Duodenal mucosa (tissue), 2 donors: ENCODE measurements at regions not wholly inside any gene's neighbourhood (a gene's known extent, or its start where the extent isn't known, plus 50 kb on each side); places are given as distances from the start of the nearest gene placed in this dataset.

Experiments used
- H3K27ac ChIP-seq: one replicate; pipeline ENCODE4 v1.7.0; 2013; ENCODE audit warnings: low read depth, low read length
- H3K27me3 ChIP-seq, 2 donors: one replicate each; pipeline ENCODE4 v1.7.0; 2013; ENCODE audit warnings: low read length in 2 of 2, control low read depth in 1 of 2; ENCODE audit not compliant: insufficient read depth in 2 of 2, control insufficient read depth in 1 of 2
- H3K36me3 ChIP-seq, 2 donors: one replicate each; pipeline ENCODE4 v1.7.0; 2013; ENCODE audit warnings: low read length in 2 of 2, control low read depth in 1 of 2; ENCODE audit not compliant: insufficient read depth in 2 of 2, control insufficient read depth in 1 of 2
- H3K4me1 ChIP-seq, 2 donors: one replicate each; pipeline ENCODE4 v1.7.0; 2013; ENCODE audit warnings: low read length in 2 of 2, control low read depth in 1 of 2; ENCODE audit not compliant: insufficient read depth in 2 of 2, control insufficient read depth in 1 of 2
- H3K4me3 ChIP-seq, 2 donors: one replicate each; pipeline ENCODE4 v1.7.0; 2013; ENCODE audit warnings: low read length in 2 of 2, low read depth in 1 of 2
- H3K9ac ChIP-seq, 2 donors: one replicate each; pipeline ENCODE4 v1.7.0; 2013; ENCODE audit warnings: low read length in 2 of 2, low read depth in 1 of 2
- H3K9me3 ChIP-seq, 2 donors: one replicate each; pipeline ENCODE4 v1.7.0; 2013; ENCODE audit warnings: low read length in 2 of 2, control low read depth in 1 of 2; ENCODE audit not compliant: control insufficient read depth in 1 of 2

DNA sequence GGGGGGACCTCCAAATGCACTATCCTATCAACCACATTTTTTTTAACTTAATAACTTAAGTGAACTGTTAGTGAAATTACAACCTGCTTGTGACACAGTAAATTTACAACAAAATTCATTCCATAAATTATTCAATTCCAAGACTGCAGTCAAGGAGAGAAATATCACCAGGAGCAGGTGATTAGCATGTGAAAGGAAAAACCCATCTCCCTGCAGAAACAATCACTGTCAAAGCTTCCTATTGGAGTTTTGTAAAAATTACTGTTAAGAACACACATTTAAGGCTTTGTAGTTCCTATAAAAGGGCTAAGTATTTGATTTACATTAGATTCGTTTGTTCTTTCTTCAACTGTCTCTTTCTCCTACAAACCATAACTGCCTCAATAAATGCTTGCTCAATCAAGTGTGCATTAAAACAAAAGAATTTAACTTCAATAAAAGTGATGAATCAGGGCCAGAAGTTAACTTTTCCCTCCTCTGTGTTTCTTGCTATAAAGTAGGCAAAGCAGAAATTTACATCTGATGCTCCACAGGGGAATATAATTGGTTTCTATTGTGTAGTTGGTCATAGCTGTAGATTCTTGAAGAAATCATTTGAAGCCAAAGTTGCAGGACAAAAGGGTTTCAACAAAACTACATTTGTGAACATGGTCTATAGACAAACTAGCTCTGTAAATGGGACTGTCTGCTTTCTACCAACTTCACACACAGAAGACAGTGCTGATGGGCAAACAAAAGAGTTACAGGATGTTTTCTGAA lies 195.1 kb upstream of the PSMD7 start:
- no peaks in the 10 kb centered on the region for H3K36me3 ChIP-seq

GRCh38 chr16:74100395-74101326 lies 196.0 kb upstream of the PSMD7 start:
- H3K27me3 ChIP-seq, result no peaks in the 10 kb centered on the region

More for the DNA sequence above, 195.1 kb upstream of the PSMD7 start:
- Histone ChIP-seq H3K9ac (no peak overlapping the region), H3K27me3 (no peaks in the 10 kb centered on the region), H3K27ac (no peak overlapping the region), H3K4me1 (no peaks in the 10 kb centered on the region), H3K9me3 (no peaks in the 10 kb centered on the region), H3K4me3 (no peak overlapping the region)

GRCh38 chr16:74099530-74099929 lies 197.1 kb upstream of the PSMD7 start:
- Histone ChIP-seq H3K4me1 (no peaks in the 10 kb centered on the region), H3K4me3 (no peak overlapping the region), H3K27ac (no peak overlapping the region), H3K27me3 (no peaks in the 10 kb centered on the region), H3K9ac (no peak overlapping the region), H3K36me3 (no peaks in the 10 kb centered on the region), H3K9me3 (no peaks in the 10 kb centered on the region)

More at GRCh38 chr16:74100395-74101326, 196.0 kb upstream of the PSMD7 start:
- H3K4me1 ChIP-seq, result no peaks in the 10 kb centered on the region
- H3K27ac ChIP-seq, result no peak overlapping the region
- H3K9ac ChIP-seq, result no peak overlapping the region
- no peak overlapping the region for H3K4me3 ChIP-seq
- no peaks in the 10 kb centered on the region for H3K9me3 ChIP-seq
- H3K36me3 ChIP-seq, result no peaks in the 10 kb centered on the region

GRCh38 chr16:74094962-74095361 lies 201.7 kb upstream of the PSMD7 start:
- Histone ChIP-seq H3K9ac (no peak overlapping the region), H3K4me3 (no peak overlapping the region), H3K27me3 (no peaks in the 10 kb centered on the region), H3K27ac (no peak overlapping the region), H3K36me3 (no peaks in the 10 kb centered on the region), H3K9me3 (no peaks in the 10 kb centered on the region), H3K4me1 (no peaks in the 10 kb centered on the region)

GRCh38 chr16:74094514-74094913 lies 202.1 kb upstream of the PSMD7 start:
- no peaks in the 10 kb centered on the region for H3K9me3 ChIP-seq
- H3K4me1 ChIP-seq, result no peaks in the 10 kb centered on the region
- no peak overlapping the region for H3K27ac ChIP-seq
- no peak overlapping the region for H3K9ac ChIP-seq
- no peak overlapping the region for H3K4me3 ChIP-seq
- no peaks in the 10 kb centered on the region for H3K36me3 ChIP-seq
- H3K27me3 ChIP-seq, result no peaks in the 10 kb centered on the region

DNA sequence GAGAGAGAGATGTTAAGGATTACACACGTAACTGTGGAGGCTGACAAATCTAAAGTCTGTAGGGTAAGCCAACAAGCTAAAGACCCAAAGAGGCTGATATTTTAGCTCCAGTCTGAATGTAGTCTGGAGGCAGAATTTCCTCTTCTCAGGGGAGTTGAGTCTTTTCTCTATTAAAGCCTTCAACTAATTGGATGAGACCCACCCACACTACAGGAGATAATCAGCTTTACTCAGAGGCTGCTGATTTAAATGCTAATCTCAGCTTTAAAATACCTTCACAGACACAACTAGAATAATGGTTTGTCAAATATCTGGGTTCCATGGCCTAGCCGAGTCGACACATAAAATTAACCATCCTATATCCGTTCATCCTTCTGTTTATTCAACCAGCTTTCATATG lies 204.3 kb upstream of the PSMD7 start:
- no peaks in the 10 kb centered on the region for H3K9me3 ChIP-seq
- H3K27ac ChIP-seq, result no peak overlapping the region
- no peak overlapping the region for H3K4me3 ChIP-seq

GRCh38 chr16:74090871-74091270 lies 205.7 kb upstream of the PSMD7 start:
- no peaks in the 10 kb centered on the region for H3K36me3 ChIP-seq
- H3K9ac ChIP-seq, result no peak overlapping the region
- no peaks in the 10 kb centered on the region for H3K4me1 ChIP-seq
- H3K4me3 ChIP-seq, result no peak overlapping the region
- no peaks in the 10 kb centered on the region for H3K27me3 ChIP-seq
- H3K27ac ChIP-seq, result no peak overlapping the region
- H3K9me3 ChIP-seq, result no peaks in the 10 kb centered on the region

More for the DNA sequence above, 204.3 kb upstream of the PSMD7 start:
- Histone ChIP-seq H3K27me3 (no peaks in the 10 kb centered on the region), H3K36me3 (no peaks in the 10 kb centered on the region), H3K4me1 (no peaks in the 10 kb centered on the region), H3K9ac (no peak overlapping the region)

DNA sequence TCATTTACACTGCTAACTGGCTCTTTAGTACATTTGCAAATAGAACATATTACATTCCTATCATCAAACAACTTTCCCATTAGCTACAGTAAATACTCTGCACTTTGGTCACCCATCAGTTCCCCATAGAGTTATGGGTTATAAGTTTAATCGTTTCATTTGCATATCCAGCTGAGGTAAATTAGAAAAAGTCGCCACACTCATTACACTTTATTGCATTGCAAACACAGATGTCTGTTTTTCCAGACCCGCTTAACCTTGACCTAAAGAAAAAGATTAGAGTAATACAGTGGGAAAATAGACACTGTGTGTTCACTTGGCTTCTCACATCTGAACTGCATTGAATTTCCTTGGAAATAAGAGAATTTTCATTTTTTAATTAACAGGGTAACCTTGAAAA lies 213.1 kb upstream of the PSMD7 start:
- Histone ChIP-seq H3K27ac (no peak overlapping the region), H3K27me3 (no peaks in the 10 kb centered on the region), H3K9me3 (no peaks in the 10 kb centered on the region)

GRCh38 chr16:74080311-74080710 lies 216.3 kb upstream of the PSMD7 start:
- peaks cover 0 to 3% of the 10 kb centered on the region in 2 donors for H3K4me1 ChIP-seq
- no peak overlapping the region for H3K27ac ChIP-seq
- H3K9me3 ChIP-seq, result peaks cover 3 to 4% of the 10 kb centered on the region in 2 donors
- no peaks in the 10 kb centered on the region for H3K36me3 ChIP-seq
- no peak overlapping the region for H3K4me3 ChIP-seq
- no peaks in the 10 kb centered on the region for H3K27me3 ChIP-seq
- H3K9ac ChIP-seq, result no peak overlapping the region

More for the DNA sequence above, 213.1 kb upstream of the PSMD7 start:
- Histone ChIP-seq H3K36me3 (no peaks in the 10 kb centered on the region), H3K4me3 (no peak overlapping the region), H3K9ac (no peak overlapping the region), H3K4me1 (peaks cover 0 to 3% of the 10 kb centered on the region in 2 donors)

DNA sequence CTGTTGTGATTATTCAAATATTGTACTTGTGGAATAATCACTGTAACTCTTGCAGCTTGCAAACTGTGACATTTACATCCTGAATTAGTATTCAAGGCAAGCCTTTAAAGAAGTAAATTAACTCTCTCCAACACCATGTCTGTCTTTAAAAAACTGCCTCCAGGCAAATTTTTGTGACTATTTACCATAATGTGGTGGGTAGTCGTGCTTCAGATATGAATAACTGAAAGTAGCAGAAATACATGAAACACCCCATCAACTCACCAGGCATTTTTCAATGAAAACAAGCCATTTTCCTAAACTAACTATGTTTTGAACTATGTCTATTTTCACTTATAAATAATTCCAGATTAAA lies 217.4 kb upstream of the PSMD7 start:
- Histone ChIP-seq H3K27me3 (no peaks in the 10 kb centered on the region), H3K9ac (no peak overlapping the region), H3K9me3 (peaks cover 6 to 7% of the 10 kb centered on the region in 2 donors), H3K4me3 (no peak overlapping the region), H3K36me3 (no peaks in the 10 kb centered on the region), H3K27ac (no peak overlapping the region), H3K4me1 (peaks cover 0 to 3% of the 10 kb centered on the region in 2 donors)
